ENCODE measurements at regions not wholly inside any gene's neighbourhood (a gene's known extent, or its start where the extent isn't known, plus 50 kb on each side); places are given as distances from the start of the nearest gene placed in this dataset.

DNA sequence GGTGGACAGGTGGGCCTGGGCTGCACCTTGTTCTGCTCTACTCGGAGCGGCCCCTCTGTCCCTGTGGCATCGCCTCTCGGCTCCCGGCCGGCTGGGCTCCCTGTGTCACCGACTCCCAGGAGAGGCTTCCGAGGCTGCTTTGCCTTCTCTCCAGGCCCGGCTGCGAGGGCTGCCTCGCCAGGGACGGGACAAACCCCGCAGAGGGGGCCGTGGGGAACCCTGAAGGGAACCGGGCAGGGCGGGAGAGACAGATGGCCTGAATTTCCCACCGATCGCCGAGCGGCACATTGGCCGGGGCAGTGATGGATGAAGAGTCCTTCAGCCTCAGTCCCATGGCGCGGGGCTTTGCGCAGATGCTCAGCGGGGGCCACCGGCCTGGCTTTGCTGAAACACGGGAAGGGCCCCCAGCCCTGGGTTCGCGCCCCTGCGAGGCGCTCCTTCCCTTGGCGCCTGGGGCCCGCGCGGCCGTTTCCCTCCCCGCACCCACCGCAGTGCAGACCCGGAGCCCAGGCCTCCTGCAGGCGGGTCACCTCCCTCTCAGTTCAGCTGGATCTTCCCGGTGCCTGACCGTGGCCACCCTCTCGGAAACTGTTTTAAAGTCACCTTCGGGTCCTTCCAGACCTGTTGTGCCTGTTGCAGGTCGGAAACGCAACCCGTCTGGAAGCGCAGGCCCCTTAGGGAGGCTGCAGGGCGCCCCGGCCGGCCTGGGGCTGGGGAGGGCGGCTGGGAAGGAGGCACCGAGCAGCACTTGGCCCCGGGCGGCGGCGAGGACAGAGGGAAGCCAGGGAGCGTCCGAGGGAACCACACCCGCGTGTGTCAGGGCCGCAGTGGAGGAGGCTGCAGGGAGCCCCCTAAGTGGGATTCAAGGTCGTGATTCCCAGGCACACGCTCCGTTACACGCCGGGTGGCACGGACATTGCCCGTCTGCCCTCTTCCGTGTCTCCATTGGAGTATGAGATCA is 341.9 kb upstream of the SALL3 start:
- H3K79me2 ChIP-seq (ENCODE audit: insufficient read depth, low read depth): no peaks in the 10 kb centered on the region
- H3K36me3 ChIP-seq (ENCODE audit: insufficient read depth): no peaks in the 10 kb centered on the region
- no peak overlapping the region for H3K27ac ChIP-seq
- H4K20me1 ChIP-seq (ENCODE audit: insufficient read depth): no peaks in the 10 kb centered on the region
- H3K4me2 ChIP-seq: no peak overlapping the region
- H3K4me3 ChIP-seq (IDR thresholded peaks at IDR 0.05; ENCODE audit: insufficient read depth, low read depth, low read length): no peak overlapping the region
- H3K4me1 ChIP-seq (ENCODE audit: low read depth, poor library complexity, severe bottlenecking): no peaks in the 10 kb centered on the region
- no peak overlapping the region for H2AFZ ChIP-seq (ENCODE audit: low read depth)
- TF ChIP-seq, protein P1, sequence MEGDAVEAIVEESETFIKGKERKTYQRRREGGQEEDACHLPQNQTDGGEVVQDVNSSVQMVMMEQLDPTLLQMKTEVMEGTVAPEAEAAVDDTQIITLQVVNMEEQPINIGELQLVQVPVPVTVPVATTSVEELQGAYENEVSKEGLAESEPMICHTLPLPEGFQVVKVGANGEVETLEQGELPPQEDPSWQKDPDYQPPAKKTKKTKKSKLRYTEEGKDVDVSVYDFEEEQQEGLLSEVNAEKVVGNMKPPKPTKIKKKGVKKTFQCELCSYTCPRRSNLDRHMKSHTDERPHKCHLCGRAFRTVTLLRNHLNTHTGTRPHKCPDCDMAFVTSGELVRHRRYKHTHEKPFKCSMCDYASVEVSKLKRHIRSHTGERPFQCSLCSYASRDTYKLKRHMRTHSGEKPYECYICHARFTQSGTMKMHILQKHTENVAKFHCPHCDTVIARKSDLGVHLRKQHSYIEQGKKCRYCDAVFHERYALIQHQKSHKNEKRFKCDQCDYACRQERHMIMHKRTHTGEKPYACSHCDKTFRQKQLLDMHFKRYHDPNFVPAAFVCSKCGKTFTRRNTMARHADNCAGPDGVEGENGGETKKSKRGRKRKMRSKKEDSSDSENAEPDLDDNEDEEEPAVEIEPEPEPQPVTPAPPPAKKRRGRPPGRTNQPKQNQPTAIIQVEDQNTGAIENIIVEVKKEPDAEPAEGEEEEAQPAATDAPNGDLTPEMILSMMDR (conservative IDR thresholded peaks at IDR 0.05; ENCODE audit: low read depth, low read length): no peak
- H3K9ac ChIP-seq: no peak overlapping the region
- no peaks in the 10 kb centered on the region for H3K27me3 ChIP-seq (ENCODE audit: insufficient read depth, low read depth)

GRCh38 chr18:78639006-78639950 is 340.3 kb upstream of the SALL3 start:
- H3K79me2 ChIP-seq (ENCODE audit: insufficient read depth, low read depth): no peaks in the 10 kb centered on the region
- no peak overlapping the region for H3K4me2 ChIP-seq
- H3K9ac ChIP-seq: no peak overlapping the region
- no peaks in the 10 kb centered on the region for H3K27me3 ChIP-seq (ENCODE audit: insufficient read depth, low read depth)
- no peak overlapping the region for H3K27ac ChIP-seq
- H4K20me1 ChIP-seq (ENCODE audit: insufficient read depth): no peaks in the 10 kb centered on the region
- H3K36me3 ChIP-seq (ENCODE audit: insufficient read depth): no peaks in the 10 kb centered on the region
- H2AFZ ChIP-seq (ENCODE audit: low read depth): no peak overlapping the region
- TF ChIP-seq, protein P1 (conservative IDR thresholded peaks at IDR 0.05; ENCODE audit: low read depth, low read length): no peak
- H3K4me3 ChIP-seq (IDR thresholded peaks at IDR 0.05; ENCODE audit: insufficient read depth, low read depth, low read length): no peak overlapping the region
- H3K4me1 ChIP-seq (ENCODE audit: low read depth, poor library complexity, severe bottlenecking): no peaks in the 10 kb centered on the region

DNA sequence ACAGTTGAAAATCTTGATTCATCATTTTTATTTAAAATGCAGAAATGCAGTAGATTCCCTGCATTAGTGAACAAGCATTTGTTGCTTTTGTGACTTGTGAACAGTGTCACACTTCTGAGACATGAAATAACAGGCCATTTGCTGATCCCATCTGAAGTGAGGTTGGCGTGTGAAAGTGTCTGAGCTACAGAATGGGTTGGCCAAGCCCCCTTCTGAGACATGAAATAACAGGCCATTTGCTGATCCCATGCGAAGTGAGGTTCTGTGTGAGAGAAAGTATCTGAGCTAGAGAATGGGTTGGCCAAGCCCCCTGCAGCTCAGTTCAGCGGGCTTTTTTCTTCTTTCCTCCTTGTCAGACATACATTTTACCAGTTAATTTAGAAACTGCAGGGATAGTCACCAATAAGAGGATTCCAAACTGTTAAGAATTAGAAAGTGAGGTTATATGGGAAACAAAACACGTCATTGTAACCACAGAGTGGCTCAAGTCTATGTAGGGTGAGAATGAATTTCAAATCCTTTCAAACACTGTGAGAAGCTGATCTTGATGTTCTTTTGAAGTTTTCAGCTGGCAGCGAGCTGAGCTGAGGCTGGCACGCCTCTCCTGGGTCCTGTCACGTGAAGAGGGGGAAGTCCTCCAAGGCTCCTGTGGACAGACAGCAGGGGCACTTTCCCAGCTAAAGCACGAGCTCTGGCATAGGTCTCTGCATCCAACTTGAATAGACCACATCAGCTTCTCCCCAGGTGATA is 339.2 kb upstream of the SALL3 start:
- H3K79me2 ChIP-seq (ENCODE audit: insufficient read depth, low read depth): no peaks in the 10 kb centered on the region
- no peak overlapping the region for H3K4me2 ChIP-seq
- no peaks in the 10 kb centered on the region for H3K36me3 ChIP-seq (ENCODE audit: insufficient read depth)
- no peaks in the 10 kb centered on the region for H3K4me1 ChIP-seq (ENCODE audit: low read depth, poor library complexity, severe bottlenecking)
- H4K20me1 ChIP-seq (ENCODE audit: insufficient read depth): no peaks in the 10 kb centered on the region
- TF ChIP-seq, protein P1 (conservative IDR thresholded peaks at IDR 0.05; ENCODE audit: low read depth, low read length): no peak
- H3K27me3 ChIP-seq (ENCODE audit: insufficient read depth, low read depth): no peaks in the 10 kb centered on the region
- H3K9ac ChIP-seq: no peak overlapping the region
- no peak overlapping the region for H2AFZ ChIP-seq (ENCODE audit: low read depth)
- no peak overlapping the region for H3K27ac ChIP-seq
- no peak overlapping the region for H3K4me3 ChIP-seq (IDR thresholded peaks at IDR 0.05; ENCODE audit: insufficient read depth, low read depth, low read length)

GRCh38 chr18:78641689-78642231 is 337.9 kb upstream of the SALL3 start:
- TF ChIP-seq, protein P1 (conservative IDR thresholded peaks at IDR 0.05; ENCODE audit: low read depth, low read length): no peak
- Histone ChIP-seq H3K4me2 (no peak overlapping the region), H3K79me2 (ENCODE audit: insufficient read depth, low read depth) (no peaks in the 10 kb centered on the region), H3K4me3 (IDR thresholded peaks at IDR 0.05; ENCODE audit: insufficient read depth, low read depth, low read length) (no peak overlapping the region), H3K9ac (no peak overlapping the region), H3K27me3 (ENCODE audit: insufficient read depth, low read depth) (no peaks in the 10 kb centered on the region), H3K36me3 (ENCODE audit: insufficient read depth) (no peaks in the 10 kb centered on the region), H3K27ac (no peak overlapping the region), H2AFZ (ENCODE audit: low read depth) (no peak overlapping the region), H4K20me1 (ENCODE audit: insufficient read depth) (no peaks in the 10 kb centered on the region), H3K4me1 (ENCODE audit: low read depth, poor library complexity, severe bottlenecking) (no peaks in the 10 kb centered on the region)

Data from KMS-11 (cell line).